Prostate gland (tissue), 2 donors: ENCODE measurements at regions not wholly inside any gene's neighbourhood (a gene's known extent, or its start where the extent isn't known, plus 50 kb on each side); places are given as distances from the start of the nearest gene placed in this dataset.

ENCODE experiments used
- POLR2A ChIP-seq: fragments of 450-650 bp; IDR thresholded peaks from one replicate; pipeline ENCODE4 v1.6.1; 2016; ENCODE audit warnings: antibody characterized with exemption, mild to moderate bottlenecking
- TF ChIP-seq, protein P1 (sequence below), 4 experiments: fragments of 200-600 bp in 2 of 4; fragments of 450-650 bp in 2 of 4; sonication (generic) in 2 of 4; IDR thresholded peaks; 1 replicate in 3 of 4; 2 replicates in 1 of 4; pipeline ENCODE4 v1.5.1; 2016 to 2019; ENCODE audit warnings: antibody characterized with exemption in 4 of 4, mild to moderate bottlenecking in 2 of 4, moderate library complexity in 2 of 4

GRCh38 chr4:38572793-38573192 lies 91.2 kb upstream of the KLF3 start:
- TF ChIP-seq POLR2A: no peak
- TF ChIP-seq, protein P1, sequence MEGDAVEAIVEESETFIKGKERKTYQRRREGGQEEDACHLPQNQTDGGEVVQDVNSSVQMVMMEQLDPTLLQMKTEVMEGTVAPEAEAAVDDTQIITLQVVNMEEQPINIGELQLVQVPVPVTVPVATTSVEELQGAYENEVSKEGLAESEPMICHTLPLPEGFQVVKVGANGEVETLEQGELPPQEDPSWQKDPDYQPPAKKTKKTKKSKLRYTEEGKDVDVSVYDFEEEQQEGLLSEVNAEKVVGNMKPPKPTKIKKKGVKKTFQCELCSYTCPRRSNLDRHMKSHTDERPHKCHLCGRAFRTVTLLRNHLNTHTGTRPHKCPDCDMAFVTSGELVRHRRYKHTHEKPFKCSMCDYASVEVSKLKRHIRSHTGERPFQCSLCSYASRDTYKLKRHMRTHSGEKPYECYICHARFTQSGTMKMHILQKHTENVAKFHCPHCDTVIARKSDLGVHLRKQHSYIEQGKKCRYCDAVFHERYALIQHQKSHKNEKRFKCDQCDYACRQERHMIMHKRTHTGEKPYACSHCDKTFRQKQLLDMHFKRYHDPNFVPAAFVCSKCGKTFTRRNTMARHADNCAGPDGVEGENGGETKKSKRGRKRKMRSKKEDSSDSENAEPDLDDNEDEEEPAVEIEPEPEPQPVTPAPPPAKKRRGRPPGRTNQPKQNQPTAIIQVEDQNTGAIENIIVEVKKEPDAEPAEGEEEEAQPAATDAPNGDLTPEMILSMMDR (IDR thresholded peaks at IDR 0.05): no peak
